SU-DHL-6 (cell line): ENCODE measurements at regions not wholly inside any gene's neighbourhood (a gene's known extent, or its start where the extent isn't known, plus 50 kb on each side); places are given as distances from the start of the nearest gene placed in this dataset.

Source experiments
- EZH2phosphoT487 ChIP-seq: fragments of 200-600 bp; sonication (generic), shearing (Covaris generic); conservative IDR thresholded peaks from 2 replicates; pipeline ENCODE4 v1.6.1; 2018; ENCODE audit warnings: mild to moderate bottlenecking, antibody characterized with exemption, low read length, moderate library complexity, mixed read lengths
- TF ChIP-seq, protein P1 (sequence below): fragments of 200-600 bp; sonication (generic); IDR thresholded peaks from one replicate; pipeline ENCODE4 v1.5.1; 2017; ENCODE audit warnings: antibody characterized with exemption, mild to moderate bottlenecking, low read length, moderate library complexity; ENCODE audit not compliant: insufficient read depth, poor library complexity, severe bottlenecking

DNA sequence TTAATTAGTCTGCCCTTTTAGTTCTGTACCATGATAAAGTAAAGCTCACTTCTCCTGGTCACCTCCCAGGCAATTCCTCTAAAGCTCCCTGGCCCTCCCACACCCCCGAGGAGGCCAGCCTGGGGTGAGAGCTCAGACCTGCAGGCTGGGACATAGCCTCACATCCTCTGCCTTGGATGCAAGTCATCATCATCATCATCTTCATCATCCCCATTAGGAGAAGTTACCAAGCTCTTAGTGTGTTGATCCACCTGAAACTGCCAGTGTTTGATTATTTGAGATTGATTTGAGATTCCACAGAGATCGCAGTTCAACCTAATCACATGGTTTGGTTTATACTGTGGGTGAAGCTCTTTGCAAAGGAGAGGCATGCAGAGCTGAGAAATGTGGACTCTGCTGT is 197.5 kb downstream of the CYLD start:
- TF ChIP-seq EZH2phosphoT487 = no peak
- TF ChIP-seq, protein P1, sequence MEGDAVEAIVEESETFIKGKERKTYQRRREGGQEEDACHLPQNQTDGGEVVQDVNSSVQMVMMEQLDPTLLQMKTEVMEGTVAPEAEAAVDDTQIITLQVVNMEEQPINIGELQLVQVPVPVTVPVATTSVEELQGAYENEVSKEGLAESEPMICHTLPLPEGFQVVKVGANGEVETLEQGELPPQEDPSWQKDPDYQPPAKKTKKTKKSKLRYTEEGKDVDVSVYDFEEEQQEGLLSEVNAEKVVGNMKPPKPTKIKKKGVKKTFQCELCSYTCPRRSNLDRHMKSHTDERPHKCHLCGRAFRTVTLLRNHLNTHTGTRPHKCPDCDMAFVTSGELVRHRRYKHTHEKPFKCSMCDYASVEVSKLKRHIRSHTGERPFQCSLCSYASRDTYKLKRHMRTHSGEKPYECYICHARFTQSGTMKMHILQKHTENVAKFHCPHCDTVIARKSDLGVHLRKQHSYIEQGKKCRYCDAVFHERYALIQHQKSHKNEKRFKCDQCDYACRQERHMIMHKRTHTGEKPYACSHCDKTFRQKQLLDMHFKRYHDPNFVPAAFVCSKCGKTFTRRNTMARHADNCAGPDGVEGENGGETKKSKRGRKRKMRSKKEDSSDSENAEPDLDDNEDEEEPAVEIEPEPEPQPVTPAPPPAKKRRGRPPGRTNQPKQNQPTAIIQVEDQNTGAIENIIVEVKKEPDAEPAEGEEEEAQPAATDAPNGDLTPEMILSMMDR = no peak
